ENCODE measurements at regions not wholly inside any gene's neighbourhood (a gene's known extent, or its start where the extent isn't known, plus 50 kb on each side); places are given as distances from the start of the nearest gene placed in this dataset.
"Not testable (repeated sequence)": the region's sequence is repeated elsewhere in the genome, so short reads cannot be mapped to it uniquely, and the experiment has no call there.

GRCh38 chr5:6106756-6107155, 271.6 kb downstream of the MED10 start:
- no peaks in the 10 kb centered on the region for H3K4me1 ChIP-seq (ENCODE audit: control insufficient read depth, insufficient read depth, low read length)
- WGBS (ENCODE audit: insufficient coverage), result 86% methylated on average over 6 of the region's 6 CpGs
- H3K27me3 Mint-ChIP-seq (ENCODE audit: low read depth in 2 of 2), result no peaks in the 10 kb centered on the region
- no peaks in the 10 kb centered on the region for H3K9me3 ChIP-seq (ENCODE audit: control insufficient read depth, insufficient read depth, low read length)
- no peak for TF ChIP-seq CTCF (IDR thresholded peaks at IDR 0.05)
- H3K27ac Mint-ChIP-seq, result no peak overlapping the region
- no peaks in the 10 kb centered on the region for H3K27me3 ChIP-seq (ENCODE audit: control insufficient read depth, insufficient read depth, low read length)
- no peaks in the 10 kb centered on the region for H3K36me3 Mint-ChIP-seq
- DNase-seq, result no peak
- intact Hi-C loops (cut with micrococcal nuclease), result no loop called here
- no peaks in the 10 kb centered on the region for H3K36me3 ChIP-seq (ENCODE audit: control insufficient read depth, insufficient read depth, low read length)
- no peak overlapping the region for H3K27ac ChIP-seq (ENCODE audit: low read length)
- no peaks in the 10 kb centered on the region for H3K4me1 Mint-ChIP-seq
- ATAC-seq, result no peak
- H3K4me3 Mint-ChIP-seq, result no peak overlapping the region
- peaks cover 0 to under 1% of the 10 kb centered on the region in 2 donors for H3K9me3 Mint-ChIP-seq
- H3K4me3 ChIP-seq (ENCODE audit: low read length), result no peak overlapping the region

GRCh38 chr5:6105320-6105719, 273.0 kb downstream of the MED10 start:
- H3K9me3 ChIP-seq (ENCODE audit: control insufficient read depth, insufficient read depth, low read length), result no peaks in the 10 kb centered on the region
- no peaks in the 10 kb centered on the region for H3K36me3 Mint-ChIP-seq
- no peak overlapping the region for H3K4me3 Mint-ChIP-seq
- H3K27me3 ChIP-seq (ENCODE audit: control insufficient read depth, insufficient read depth, low read length), result no peaks in the 10 kb centered on the region
- TF ChIP-seq CTCF (IDR thresholded peaks at IDR 0.05), result no peak
- H3K27me3 Mint-ChIP-seq (ENCODE audit: low read depth in 2 of 2), result no peaks in the 10 kb centered on the region
- WGBS (ENCODE audit: insufficient coverage), result 79% methylated on average over 4 of the region's 4 CpGs
- H3K4me1 ChIP-seq (ENCODE audit: control insufficient read depth, insufficient read depth, low read length), result no peaks in the 10 kb centered on the region
- intact Hi-C loops (cut with micrococcal nuclease), result no loop called here
- ATAC-seq, result no peak
- no peak overlapping the region for H3K4me3 ChIP-seq (ENCODE audit: low read length)
- no peak overlapping the region for H3K27ac Mint-ChIP-seq
- H3K4me1 Mint-ChIP-seq, result no peaks in the 10 kb centered on the region
- no peak for DNase-seq
- H3K9me3 Mint-ChIP-seq, result peaks cover 0 to 2% of the 10 kb centered on the region in 2 donors
- no peaks in the 10 kb centered on the region for H3K36me3 ChIP-seq (ENCODE audit: control insufficient read depth, insufficient read depth, low read length)
- H3K27ac ChIP-seq (ENCODE audit: low read length), result no peak overlapping the region

- Histone ChIP-seq H3K9me3 (ENCODE audit: control insufficient read depth, insufficient read depth, low read length) (no peaks in the 10 kb centered on the region), H3K4me3 (ENCODE audit: low read length) (no peak overlapping the region), H3K36me3 (ENCODE audit: control insufficient read depth, insufficient read depth, low read length) (no peaks in the 10 kb centered on the region), H3K27me3 (ENCODE audit: control insufficient read depth, insufficient read depth, low read length) (no peaks in the 10 kb centered on the region), H3K4me1 (ENCODE audit: control insufficient read depth, insufficient read depth, low read length) (no peaks in the 10 kb centered on the region), H3K27ac (ENCODE audit: low read length) (no peak overlapping the region)
- no peak overlapping the region for H3K27ac Mint-ChIP-seq
- ATAC-seq, result no peak
- TF ChIP-seq CTCF (IDR thresholded peaks at IDR 0.05), result no peak
- no peak overlapping the region for H3K4me3 Mint-ChIP-seq
- DNase-seq, result no peak
- H3K36me3 Mint-ChIP-seq, result no peaks in the 10 kb centered on the region
- intact Hi-C loops (cut with micrococcal nuclease), result no loop called here
- 68% methylated on average over 1 of the region's 3 CpGs for WGBS (ENCODE audit: insufficient coverage)
- H3K27me3 Mint-ChIP-seq (ENCODE audit: low read depth in 2 of 2), result no peaks in the 10 kb centered on the region
- H3K9me3 Mint-ChIP-seq, result peaks cover 2 to 4% of the 10 kb centered on the region in 2 donors
- no peaks in the 10 kb centered on the region for H3K4me1 Mint-ChIP-seq
Measured at GRCh38 chr5:6096101-6096500, 282.2 kb downstream of the MED10 start.

- ATAC-seq; H3K36me3 ChIP-seq (ENCODE audit: control insufficient read depth, insufficient read depth, low read length); H3K27me3 ChIP-seq (ENCODE audit: control insufficient read depth, insufficient read depth, low read length); intact Hi-C loops (cut with micrococcal nuclease); H3K4me3 ChIP-seq (ENCODE audit: low read length); H3K36me3 Mint-ChIP-seq; H3K9me3 Mint-ChIP-seq; H3K4me1 ChIP-seq (ENCODE audit: control insufficient read depth, insufficient read depth, low read length); H3K9me3 ChIP-seq (ENCODE audit: control insufficient read depth, insufficient read depth, low read length); H3K4me3 Mint-ChIP-seq; H3K27ac ChIP-seq (ENCODE audit: low read length); DNase-seq; H3K27ac Mint-ChIP-seq; H3K4me1 Mint-ChIP-seq; H3K27me3 Mint-ChIP-seq (ENCODE audit: low read depth in 2 of 2): not testable (repeated sequence)
- WGBS (ENCODE audit: insufficient coverage), result 65% methylated on average over 1 of the region's 1 CpG
Measured at GRCh38 chr5:6094180-6094579, 284.2 kb downstream of the MED10 start.
